ENCODE measurements at regions not wholly inside any gene's neighbourhood (a gene's known extent, or its start where the extent isn't known, plus 50 kb on each side); places are given as distances from the start of the nearest gene placed in this dataset.
"Not testable (repeated sequence)": the region's sequence is repeated elsewhere in the genome, so short reads cannot be mapped to it uniquely, and the experiment has no call there.

- H3K27ac ChIP-seq (ENCODE audit: low read depth, low read length); intact Hi-C loops (cut with micrococcal nuclease); H3K27me3 Mint-ChIP-seq; CTCF ChIA-PET; POLR2A ChIA-PET; DNase-seq; H3K27me3 ChIP-seq (ENCODE audit: control insufficient read depth in 2 of 2, insufficient read depth in 2 of 2, low read length in 2 of 2); H3K9me3 ChIP-seq (ENCODE audit: control insufficient read depth in 2 of 3, low read length in 3 of 3); H3K4me3 ChIP-seq (ENCODE audit: low read length); H3K27ac Mint-ChIP-seq; H3K36me3 Mint-ChIP-seq; H3K4me1 ChIP-seq (ENCODE audit: control insufficient read depth in 2 of 2, insufficient read depth in 2 of 2, low read length in 2 of 2); ATAC-seq; H3K36me3 ChIP-seq (ENCODE audit: control insufficient read depth in 2 of 3, insufficient read depth in 3 of 3, low read length in 3 of 3); H3K4me3 Mint-ChIP-seq; H3K4me1 Mint-ChIP-seq: not testable (repeated sequence)
- peaks cover 0 to 11% (median 1%) of the 10 kb centered on the region in 11 donors for H3K9me3 Mint-ChIP-seq
Measured at GRCh38 chr21:32071620-32072019, 198.8 kb downstream of the HUNK start.

GRCh38 chr21:32070676-32071330, 198.0 kb downstream of the HUNK start:
- H3K4me3 ChIP-seq (ENCODE audit: low read length): no peak overlapping the region
- H3K4me1 Mint-ChIP-seq: peaks cover 0 to 4% (median 0%) of the 10 kb centered on the region in 7 donors
- H3K9me3 ChIP-seq (ENCODE audit: control insufficient read depth in 2 of 3, low read length in 3 of 3): no peaks in the 10 kb centered on the region
- H3K36me3 ChIP-seq (ENCODE audit: control insufficient read depth in 2 of 3, insufficient read depth in 3 of 3, low read length in 3 of 3): no peaks in the 10 kb centered on the region
- no peak overlapping the region for H3K27ac ChIP-seq (ENCODE audit: low read depth, low read length)
- ATAC-seq (no peak), DNase-seq (no peak)
- ChIA-PET CTCF (no interaction called here), POLR2A (no interaction called here)
- H3K27ac Mint-ChIP-seq: no peak overlapping the region
- no peaks in the 10 kb centered on the region for H3K36me3 Mint-ChIP-seq
- no peaks in the 10 kb centered on the region for H3K4me1 ChIP-seq (ENCODE audit: control insufficient read depth in 2 of 2, insufficient read depth in 2 of 2, low read length in 2 of 2)
- peaks cover 0 to 12% (median 9%) of the 10 kb centered on the region in 5 donors for H3K27me3 Mint-ChIP-seq
- intact Hi-C loops (cut with micrococcal nuclease): no loop called here
- peaks cover 0 to 11% (median 1%) of the 10 kb centered on the region in 11 donors for H3K9me3 Mint-ChIP-seq
- no peak overlapping the region for H3K4me3 Mint-ChIP-seq
- no peaks in the 10 kb centered on the region for H3K27me3 ChIP-seq (ENCODE audit: control insufficient read depth in 2 of 2, insufficient read depth in 2 of 2, low read length in 2 of 2)

- no peak overlapping the region for H3K27ac Mint-ChIP-seq
- no peaks in the 10 kb centered on the region for H3K36me3 ChIP-seq (ENCODE audit: control insufficient read depth in 2 of 3, insufficient read depth in 3 of 3, low read length in 3 of 3)
- peaks cover 0 to 18% (median 14%) of the 10 kb centered on the region in 5 donors for H3K27me3 Mint-ChIP-seq
- CTCF ChIA-PET: no interaction called here
- H3K9me3 Mint-ChIP-seq: peaks cover 0 to 11% (median 1%) of the 10 kb centered on the region in 11 donors
- ATAC-seq (no peak), DNase-seq (no peak)
- no peaks in the 10 kb centered on the region for H3K27me3 ChIP-seq (ENCODE audit: control insufficient read depth in 2 of 2, insufficient read depth in 2 of 2, low read length in 2 of 2)
- POLR2A ChIA-PET: no interaction called here
- intact Hi-C loops (cut with micrococcal nuclease): no loop called here
- H3K4me3 ChIP-seq (ENCODE audit: low read length): no peak overlapping the region
- H3K27ac ChIP-seq (ENCODE audit: low read depth, low read length): no peak overlapping the region
- peaks cover 0 to 4% (median 0%) of the 10 kb centered on the region in 7 donors for H3K4me1 Mint-ChIP-seq
- H3K36me3 Mint-ChIP-seq: no peaks in the 10 kb centered on the region
- no peaks in the 10 kb centered on the region for H3K9me3 ChIP-seq (ENCODE audit: control insufficient read depth in 2 of 3, low read length in 3 of 3)
- H3K4me3 Mint-ChIP-seq: no peak overlapping the region
- no peaks in the 10 kb centered on the region for H3K4me1 ChIP-seq (ENCODE audit: control insufficient read depth in 2 of 2, insufficient read depth in 2 of 2, low read length in 2 of 2)
Measured at GRCh38 chr21:32070126-32070525, 197.3 kb downstream of the HUNK start.

GRCh38 chr21:32065654-32066053, 192.8 kb downstream of the HUNK start:
- H3K27me3 ChIP-seq (ENCODE audit: control insufficient read depth in 2 of 2, insufficient read depth in 2 of 2, low read length in 2 of 2): no peaks in the 10 kb centered on the region
- H3K36me3 ChIP-seq (ENCODE audit: control insufficient read depth in 2 of 3, insufficient read depth in 3 of 3, low read length in 3 of 3): no peaks in the 10 kb centered on the region
- ATAC-seq (no peak), DNase-seq (no peak)
- ChIA-PET POLR2A (no interaction called here), CTCF (no interaction called here)
- H3K4me3 ChIP-seq (ENCODE audit: low read length): no peak overlapping the region
- Mint-ChIP-seq H3K27me3 (peaks cover 0 to 33% (median 14%) of the 10 kb centered on the region in 5 donors), H3K4me3 (no peak overlapping the region), H3K36me3 (no peaks in the 10 kb centered on the region), H3K27ac (no peak overlapping the region), H3K4me1 (no peaks in the 10 kb centered on the region), H3K9me3 (peaks cover 0 to 4% (median 0%) of the 10 kb centered on the region in 11 donors)
- H3K4me1 ChIP-seq (ENCODE audit: control insufficient read depth in 2 of 2, insufficient read depth in 2 of 2, low read length in 2 of 2): no peaks in the 10 kb centered on the region
- intact Hi-C loops (cut with micrococcal nuclease): no loop called here
- no peak overlapping the region for H3K27ac ChIP-seq (ENCODE audit: low read depth, low read length)
- no peaks in the 10 kb centered on the region for H3K9me3 ChIP-seq (ENCODE audit: control insufficient read depth in 2 of 3, low read length in 3 of 3)

GRCh38 chr21:32064281-32064910, 191.6 kb downstream of the HUNK start:
- Histone ChIP-seq H3K4me1 (ENCODE audit: control insufficient read depth in 2 of 2, insufficient read depth in 2 of 2, low read length in 2 of 2) (no peaks in the 10 kb centered on the region), H3K4me3 (ENCODE audit: low read length) (no peak overlapping the region), H3K36me3 (ENCODE audit: control insufficient read depth in 2 of 3, insufficient read depth in 3 of 3, low read length in 3 of 3) (no peaks in the 10 kb centered on the region), H3K27ac (ENCODE audit: low read depth, low read length) (no peak overlapping the region), H3K27me3 (ENCODE audit: control insufficient read depth in 2 of 2, insufficient read depth in 2 of 2, low read length in 2 of 2) (no peaks in the 10 kb centered on the region), H3K9me3 (ENCODE audit: control insufficient read depth in 2 of 3, low read length in 3 of 3) (no peaks in the 10 kb centered on the region)
- H3K27ac Mint-ChIP-seq: no peak overlapping the region
- ATAC-seq (no peak), DNase-seq (no peak)
- POLR2A ChIA-PET: no interaction called here
- no peaks in the 10 kb centered on the region for H3K36me3 Mint-ChIP-seq
- intact Hi-C loops (cut with micrococcal nuclease): no loop called here
- H3K9me3 Mint-ChIP-seq: peaks cover 0 to 6% (median 0%) of the 10 kb centered on the region in 11 donors
- no peak overlapping the region for H3K4me3 Mint-ChIP-seq
- CTCF ChIA-PET: no interaction called here
- H3K27me3 Mint-ChIP-seq: peaks cover 0 to 33% (median 14%) of the 10 kb centered on the region in 5 donors
- no peaks in the 10 kb centered on the region for H3K4me1 Mint-ChIP-seq

- Mint-ChIP-seq H3K36me3 (peaks cover 0 to 6% (median 0%) of the 10 kb centered on the region in 5 donors), H3K27ac (no peak overlapping the region), H3K27me3 (peaks cover 0 to 40% (median 14%) of the 10 kb centered on the region in 5 donors), H3K4me3 (no peak overlapping the region), H3K4me1 (no peaks in the 10 kb centered on the region), H3K9me3 (peaks cover 0 to 12% (median 4%) of the 10 kb centered on the region in 11 donors)
- ChIA-PET CTCF (no interaction called here), POLR2A (no interaction called here)
- Histone ChIP-seq H3K27me3 (ENCODE audit: control insufficient read depth in 2 of 2, insufficient read depth in 2 of 2, low read length in 2 of 2) (no peaks in the 10 kb centered on the region), H3K27ac (ENCODE audit: low read depth, low read length) (no peak overlapping the region), H3K4me1 (ENCODE audit: control insufficient read depth in 2 of 2, insufficient read depth in 2 of 2, low read length in 2 of 2) (no peaks in the 10 kb centered on the region), H3K36me3 (ENCODE audit: control insufficient read depth in 2 of 3, insufficient read depth in 3 of 3, low read length in 3 of 3) (no peaks in the 10 kb centered on the region), H3K9me3 (ENCODE audit: control insufficient read depth in 2 of 3, low read length in 3 of 3) (no peaks in the 10 kb centered on the region), H3K4me3 (ENCODE audit: low read length) (no peak overlapping the region)
- intact Hi-C loops (cut with micrococcal nuclease): no loop called here
- DNase-seq (no peak), ATAC-seq (no peak)
Measured at GRCh38 chr21:32062591-32063227, 189.9 kb downstream of the HUNK start.
